ENCODE measurements at regions not wholly inside any gene's neighbourhood (a gene's known extent, or its start where the extent isn't known, plus 50 kb on each side); places are given as distances from the start of the nearest gene placed in this dataset.

GRCh38 chr12:107557589-107558100 is 128.0 kb upstream of the PWP1 start:
- no peak overlapping the region for H3K4me2 ChIP-seq (ENCODE audit: insufficient read depth, low read length)
- no peak overlapping the region for H2AFZ ChIP-seq (ENCODE audit: low read depth, low read length)
- no peaks in the 10 kb centered on the region for H3K27me3 ChIP-seq (ENCODE audit: control insufficient read depth in 2 of 2, insufficient read depth in 2 of 2, low read length in 2 of 2)
- TF ChIP-seq MYC (IDR thresholded peaks at IDR 0.05; ENCODE audit: low read depth, low read length): no peak
- TF ChIP-seq EZH2 (IDR thresholded peaks at IDR 0.05; ENCODE audit: borderline replicate concordance, low read depth, low read length, severe bottlenecking): no peak
- no peak for TF ChIP-seq JUN (IDR thresholded peaks at IDR 0.05; ENCODE audit: borderline replicate concordance, insufficient read depth, insufficient read length, low read depth)
- no peak for TF ChIP-seq POLR2AphosphoS5 (IDR thresholded peaks at IDR 0.05; ENCODE audit: insufficient read depth, low read depth, low read length)
- no peaks in the 10 kb centered on the region for H4K20me1 ChIP-seq (replicated peaks; ENCODE audit: control insufficient read depth, extremely low read depth, insufficient read depth, low read length)
- no peak overlapping the region for H3K4me3 ChIP-seq (replicated peaks in 1 of 3; ENCODE audit: insufficient read depth in 1 of 3, low read depth in 1 of 3, low read length in 3 of 3)
- BruUV-seq (replicated peaks): no TSS peak
- FAIRE-seq: no peak
- no peaks in the 10 kb centered on the region for H3K36me3 ChIP-seq (ENCODE audit: control insufficient read depth in 2 of 2, extremely low read depth in 1 of 2, insufficient read depth in 2 of 2, low read length in 2 of 2)
- no peaks in the 10 kb centered on the region for H3K4me1 ChIP-seq (ENCODE audit: control insufficient read depth, extremely low read depth, insufficient read depth, low read length)
- no peaks in the 10 kb centered on the region for H3K9me3 ChIP-seq (replicated peaks; ENCODE audit: control insufficient read depth, insufficient read depth, low read length)
- H3K27ac ChIP-seq (ENCODE audit: insufficient read depth, low read depth, low read length): no peak overlapping the region
- ChIA-PET POLR2A (no interaction called here), CTCF (no interaction called here)
- intact Hi-C loops (cut with micrococcal nuclease) (no loop called here), dilution Hi-C loops (cut with MboI; ENCODE audit: extremely low pct_ligation_motif_present, low sequenced_read_pairs) (no loop called here)
- no peak for DNase-seq (ENCODE audit: low read depth, low spot score)
- H3K9me1 ChIP-seq (replicated peaks; ENCODE audit: control insufficient read depth, extremely low read depth, insufficient read depth, low read length): no peaks in the 10 kb centered on the region
- no peaks in the 10 kb centered on the region for H3K79me2 ChIP-seq (ENCODE audit: control insufficient read depth, insufficient read depth, low read length)
- H3K9ac ChIP-seq (replicated peaks; ENCODE audit: extremely low read depth, insufficient read depth, low read length): no peak overlapping the region

- intact Hi-C loops (cut with micrococcal nuclease): no loop called here
- H3K79me2 ChIP-seq (ENCODE audit: control insufficient read depth, insufficient read depth, low read length): no peaks in the 10 kb centered on the region
- BruUV-seq (replicated peaks): no TSS peak
- POLR2A ChIA-PET: no interaction called here
- FAIRE-seq (no peak), DNase-seq (ENCODE audit: low read depth, low spot score) (no peak)
- no peaks in the 10 kb centered on the region for H3K9me3 ChIP-seq (replicated peaks; ENCODE audit: control insufficient read depth, insufficient read depth, low read length)
- H3K27ac ChIP-seq (ENCODE audit: insufficient read depth, low read depth, low read length): no peak overlapping the region
- TF ChIP-seq FOS (IDR thresholded peaks at IDR 0.05; ENCODE audit: borderline replicate concordance, insufficient read depth, low read length) (no peak), EZH2 (IDR thresholded peaks at IDR 0.05; ENCODE audit: borderline replicate concordance, low read depth, low read length, severe bottlenecking) (no peak), POLR2AphosphoS5 (IDR thresholded peaks at IDR 0.05; ENCODE audit: insufficient read depth, low read depth, low read length) (no peak), CTCF (IDR thresholded peaks at IDR 0.05; ENCODE audit: extremely low read depth in 1 of 2, insufficient read depth in 1 of 2, low read depth in 1 of 2, low read length in 2 of 2) (no peak), GATA2 (IDR thresholded peaks at IDR 0.05; ENCODE audit: insufficient read depth, insufficient read length, low read depth, low read length) (no peak), POLR2A (IDR thresholded peaks at IDR 0.05; ENCODE audit: low read depth, low read length) (no peak), JUN (IDR thresholded peaks at IDR 0.05; ENCODE audit: borderline replicate concordance, insufficient read depth, insufficient read length, low read depth) (no peak), MYC (IDR thresholded peaks at IDR 0.05; ENCODE audit: low read depth, low read length) (no peak), MAX (IDR thresholded peaks at IDR 0.05; ENCODE audit: insufficient read depth, insufficient read length) (no peak)
- H3K27me3 ChIP-seq (ENCODE audit: control insufficient read depth in 2 of 2, insufficient read depth in 2 of 2, low read length in 2 of 2): no peaks in the 10 kb centered on the region
- no peak overlapping the region for H2AFZ ChIP-seq (ENCODE audit: low read depth, low read length)
- dilution Hi-C loops (cut with MboI; ENCODE audit: extremely low pct_ligation_motif_present, low sequenced_read_pairs): no loop called here
- H3K9me1 ChIP-seq (replicated peaks; ENCODE audit: control insufficient read depth, extremely low read depth, insufficient read depth, low read length): no peaks in the 10 kb centered on the region
- no peaks in the 10 kb centered on the region for H3K4me1 ChIP-seq (ENCODE audit: control insufficient read depth, extremely low read depth, insufficient read depth, low read length)
- no peak overlapping the region for H3K4me3 ChIP-seq (replicated peaks in 1 of 3; ENCODE audit: insufficient read depth in 1 of 3, low read depth in 1 of 3, low read length in 3 of 3)
- H3K4me2 ChIP-seq (ENCODE audit: insufficient read depth, low read length): no peak overlapping the region
- no peaks in the 10 kb centered on the region for H3K36me3 ChIP-seq (ENCODE audit: control insufficient read depth in 2 of 2, extremely low read depth in 1 of 2, insufficient read depth in 2 of 2, low read length in 2 of 2)
- H4K20me1 ChIP-seq (replicated peaks; ENCODE audit: control insufficient read depth, extremely low read depth, insufficient read depth, low read length): no peaks in the 10 kb centered on the region
- CTCF ChIA-PET: interaction anchor here (1.0 kb wide), 1 partner anchor 9 kb away, joined by 3 read pairs; no protein-coding TSS in a partner anchor
- H3K9ac ChIP-seq (replicated peaks; ENCODE audit: extremely low read depth, insufficient read depth, low read length): no peak overlapping the region
Observed at GRCh38 chr12:107558141-107558815, 127.3 kb upstream of the PWP1 start.
